ENCODE measurements at regions not wholly inside any gene's neighbourhood (a gene's known extent, or its start where the extent isn't known, plus 50 kb on each side); places are given as distances from the start of the nearest gene placed in this dataset.

DNA sequence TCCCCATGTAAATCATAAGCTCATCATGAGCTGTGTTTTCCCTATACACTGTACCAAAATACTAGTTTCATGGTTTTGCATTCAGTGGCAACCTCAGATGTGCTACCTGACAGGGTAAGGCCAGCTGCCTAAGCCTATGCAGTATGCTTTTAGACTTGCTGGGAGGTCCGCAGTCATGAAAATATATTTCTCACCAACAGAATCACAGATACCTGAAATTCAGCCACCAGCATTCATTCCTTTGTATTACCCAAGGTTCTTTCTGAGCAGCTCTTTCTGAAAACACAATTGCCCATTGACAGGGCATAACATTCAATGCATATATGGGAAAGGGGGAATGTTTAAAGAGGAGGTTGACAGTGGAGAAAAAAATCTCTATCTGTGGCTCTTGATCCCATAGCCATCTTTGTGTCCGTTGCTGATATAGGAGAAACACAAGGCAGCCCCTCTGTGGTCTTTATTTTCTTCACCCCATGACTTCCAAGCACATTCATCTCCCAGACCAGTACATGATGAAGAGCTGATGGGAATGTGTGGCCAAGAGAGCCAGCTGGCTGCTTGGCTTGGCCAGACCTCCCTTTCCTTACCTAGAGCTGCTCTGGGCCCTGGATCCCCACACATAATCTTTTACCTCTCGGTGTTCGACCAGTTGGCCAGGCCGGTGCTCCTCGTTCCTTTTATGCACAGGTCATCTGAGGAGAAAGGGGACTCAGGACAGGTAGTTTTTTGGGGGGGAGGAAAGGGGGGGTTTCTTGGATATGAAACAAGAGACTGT is 162.9 kb downstream of the KCNA5 start:
- Histone ChIP-seq H3K27ac (ENCODE audit: low read length) (no peak overlapping the region), H3K4me1 (ENCODE audit: control insufficient read depth, insufficient read depth, low read length) (no peaks in the 10 kb centered on the region), H3K9me3 (ENCODE audit: control insufficient read depth, low read length) (no peaks in the 10 kb centered on the region), H3K27me3 (ENCODE audit: control insufficient read depth, insufficient read depth) (no peaks in the 10 kb centered on the region), H3K4me3 (ENCODE audit: low read length) (no peak overlapping the region)
- WGBS, result 91% methylated on average over 6 of the region's 6 CpGs
- ATAC-seq, result no peak
- no peak for DNase-seq
- intact Hi-C loops (cut with DNase I), result no loop called here

DNA sequence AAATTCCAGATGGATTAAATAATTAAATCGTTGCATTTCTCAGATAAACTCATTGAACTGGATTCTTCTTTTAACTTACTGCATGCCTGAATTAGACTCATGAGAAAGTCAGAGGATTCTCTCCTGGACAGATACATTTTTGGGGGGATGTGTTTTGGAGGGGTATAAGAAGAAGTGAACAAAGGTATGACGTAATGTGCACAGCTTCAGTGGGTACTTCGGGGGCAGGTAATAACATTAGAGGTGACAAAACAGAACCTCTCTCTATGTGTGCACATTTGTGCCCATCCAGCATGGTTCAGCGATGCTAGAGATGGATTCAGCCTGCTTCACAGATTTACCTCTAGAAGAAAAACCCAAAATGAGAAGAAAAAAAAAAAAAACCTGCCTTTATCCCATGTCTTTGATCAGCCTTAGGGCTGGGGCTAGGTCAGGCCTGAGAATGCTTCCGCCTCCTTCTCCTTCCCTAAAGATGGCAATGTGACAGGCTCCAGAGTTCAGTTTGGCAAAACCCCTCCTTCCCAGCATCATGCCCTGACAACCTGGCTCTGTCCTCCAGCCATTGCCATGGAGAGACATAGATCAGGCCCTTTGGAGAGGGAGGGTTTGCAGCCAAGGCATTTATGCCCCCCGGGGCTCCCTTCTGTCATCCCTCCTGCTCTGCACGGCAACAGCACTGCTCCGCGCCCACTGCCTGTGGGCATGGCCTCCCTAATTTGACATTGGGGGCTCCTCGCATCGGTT is 166.7 kb downstream of the KCNA5 start:
- H3K9me3 ChIP-seq (ENCODE audit: control insufficient read depth, low read length), result no peaks in the 10 kb centered on the region
- H3K4me3 ChIP-seq (ENCODE audit: low read length), result no peak overlapping the region
- no peaks in the 10 kb centered on the region for H3K4me1 ChIP-seq (ENCODE audit: control insufficient read depth, insufficient read depth, low read length)
- ATAC-seq, result no peak
- no peaks in the 10 kb centered on the region for H3K27me3 ChIP-seq (ENCODE audit: control insufficient read depth, insufficient read depth)
- DNase-seq, result no peak
- 88% methylated on average over 11 of the region's 11 CpGs for WGBS
- intact Hi-C loops (cut with DNase I), result no loop called here
- H3K27ac ChIP-seq (ENCODE audit: low read length), result no peak overlapping the region

- no peaks in the 10 kb centered on the region for H3K9me3 ChIP-seq (ENCODE audit: control insufficient read depth, low read length)
- no peaks in the 10 kb centered on the region for H3K4me1 ChIP-seq (ENCODE audit: control insufficient read depth, insufficient read depth, low read length)
- DNase-seq (no peak), ATAC-seq (no peak)
- no peak overlapping the region for H3K27ac ChIP-seq (ENCODE audit: low read length)
- no peak overlapping the region for H3K4me3 ChIP-seq (ENCODE audit: low read length)
- WGBS, result 92% methylated on average over 6 of the region's 6 CpGs
- H3K27me3 ChIP-seq (ENCODE audit: control insufficient read depth, insufficient read depth), result no peaks in the 10 kb centered on the region
- intact Hi-C loops (cut with DNase I), result no loop called here
These were observed 167.2 kb downstream of the KCNA5 start for GRCh38 chr12:5210923-5211290.

- Histone ChIP-seq H3K27me3 (ENCODE audit: control insufficient read depth, insufficient read depth) (no peaks in the 10 kb centered on the region), H3K4me1 (ENCODE audit: control insufficient read depth, insufficient read depth, low read length) (no peaks in the 10 kb centered on the region), H3K9me3 (ENCODE audit: control insufficient read depth, low read length) (no peaks in the 10 kb centered on the region), H3K4me3 (ENCODE audit: low read length) (no peak overlapping the region), H3K27ac (ENCODE audit: low read length) (no peak overlapping the region)
- no peak for ATAC-seq
- intact Hi-C loops (cut with DNase I), result no loop called here
- DNase-seq, result no peak
- 86% methylated on average over 2 of the region's 2 CpGs for WGBS
These were observed 169.7 kb downstream of the KCNA5 start for GRCh38 chr12:5213336-5213735.

GRCh38 chr12:5213990-5214389 is 170.3 kb downstream of the KCNA5 start:
- H3K4me1 ChIP-seq (ENCODE audit: control insufficient read depth, insufficient read depth, low read length), result no peaks in the 10 kb centered on the region
- intact Hi-C loops (cut with DNase I), result no loop called here
- H3K27ac ChIP-seq (ENCODE audit: low read length), result no peak overlapping the region
- 59% methylated on average over 2 of the region's 2 CpGs for WGBS
- H3K4me3 ChIP-seq (ENCODE audit: low read length), result no peak overlapping the region
- ATAC-seq, result no peak
- no peaks in the 10 kb centered on the region for H3K27me3 ChIP-seq (ENCODE audit: control insufficient read depth, insufficient read depth)
- no peak for DNase-seq
- no peaks in the 10 kb centered on the region for H3K9me3 ChIP-seq (ENCODE audit: control insufficient read depth, low read length)

DNA sequence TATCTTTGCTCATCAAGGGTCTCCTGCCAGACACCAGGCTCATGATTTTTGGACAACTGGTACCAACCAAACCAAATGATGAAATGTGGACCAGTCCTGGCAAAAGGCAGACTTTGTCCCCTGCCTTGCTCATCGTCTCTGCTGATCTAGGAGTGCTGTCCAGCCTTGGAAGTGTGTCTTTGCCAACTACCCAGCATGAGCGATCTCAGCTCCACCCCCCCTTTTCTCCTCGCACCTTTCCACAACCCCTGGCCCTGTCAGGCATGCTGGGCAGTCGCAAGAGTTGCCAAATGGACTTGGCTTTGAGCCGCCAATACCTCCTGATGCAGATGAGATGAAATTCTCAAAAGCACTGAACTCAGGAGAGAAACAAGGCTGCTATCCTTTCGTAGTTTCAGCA is 174.3 kb downstream of the KCNA5 start:
- WGBS, result 74% methylated on average over 6 of the region's 6 CpGs
- ATAC-seq (no peak), DNase-seq (no peak)
- H3K4me3 ChIP-seq (ENCODE audit: low read length), result no peak overlapping the region
- H3K27ac ChIP-seq (ENCODE audit: low read length), result no peak overlapping the region
- H3K27me3 ChIP-seq (ENCODE audit: control insufficient read depth, insufficient read depth), result no peaks in the 10 kb centered on the region
- H3K4me1 ChIP-seq (ENCODE audit: control insufficient read depth, insufficient read depth, low read length), result no peaks in the 10 kb centered on the region
- intact Hi-C loops (cut with DNase I), result no loop called here
- no peaks in the 10 kb centered on the region for H3K9me3 ChIP-seq (ENCODE audit: control insufficient read depth, low read length)

DNA sequence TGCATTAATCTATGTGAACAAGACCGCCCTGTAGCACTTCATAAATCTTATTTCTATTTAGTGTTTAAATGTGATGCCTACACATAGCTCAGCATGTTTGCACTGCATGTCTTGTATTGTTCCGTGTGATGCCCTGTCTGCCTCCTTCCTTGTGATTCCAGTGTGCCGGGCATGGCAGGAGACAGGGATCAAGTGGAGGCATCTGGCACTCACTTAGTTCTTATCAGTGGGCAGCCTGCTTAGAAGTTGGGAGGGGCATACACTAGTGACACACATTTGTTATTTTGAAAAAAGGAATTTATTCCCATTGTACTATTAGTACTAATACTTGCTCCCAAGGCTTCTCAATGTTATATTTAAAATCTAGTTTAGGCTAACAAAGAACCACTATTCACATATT is 176.4 kb downstream of the KCNA5 start:
- Histone ChIP-seq H3K4me1 (ENCODE audit: control insufficient read depth, insufficient read depth, low read length) (no peaks in the 10 kb centered on the region), H3K27ac (ENCODE audit: low read length) (no peak overlapping the region), H3K9me3 (ENCODE audit: control insufficient read depth, low read length) (no peaks in the 10 kb centered on the region), H3K27me3 (ENCODE audit: control insufficient read depth, insufficient read depth) (no peaks in the 10 kb centered on the region), H3K4me3 (ENCODE audit: low read length) (no peak overlapping the region)
- DNase-seq, result no peak
- intact Hi-C loops (cut with DNase I), result no loop called here
- no peak for ATAC-seq
- WGBS, result 69% methylated on average over 3 of the region's 3 CpGs

DNA sequence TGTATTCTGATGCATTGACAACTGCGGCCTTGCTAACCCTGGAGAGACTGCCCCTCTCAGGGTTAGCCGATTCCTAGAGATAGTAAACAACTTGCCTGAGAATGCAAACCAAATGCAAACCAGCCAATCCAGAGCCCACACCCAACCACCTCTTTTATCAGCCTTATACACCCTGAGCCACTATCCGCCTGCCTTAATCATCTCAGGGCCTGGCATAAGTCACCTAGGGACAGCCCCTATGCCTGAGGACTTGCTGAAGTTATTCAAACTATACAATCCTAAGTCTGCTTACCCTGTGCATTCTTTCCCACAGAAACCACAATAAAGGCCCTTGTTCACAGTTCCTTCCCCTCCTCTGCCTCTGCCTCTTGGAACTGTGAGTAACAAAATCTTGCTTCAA is 177.2 kb downstream of the KCNA5 start:
- DNase-seq (no peak), ATAC-seq (no peak)
- Histone ChIP-seq H3K27me3 (ENCODE audit: control insufficient read depth, insufficient read depth) (no peaks in the 10 kb centered on the region), H3K4me3 (ENCODE audit: low read length) (no peak overlapping the region), H3K4me1 (ENCODE audit: control insufficient read depth, insufficient read depth, low read length) (no peaks in the 10 kb centered on the region), H3K9me3 (ENCODE audit: control insufficient read depth, low read length) (no peaks in the 10 kb centered on the region), H3K27ac (ENCODE audit: low read length) (no peak overlapping the region)
- intact Hi-C loops (cut with DNase I), result no loop called here
- 85% methylated on average over 3 of the region's 3 CpGs for WGBS

DNA sequence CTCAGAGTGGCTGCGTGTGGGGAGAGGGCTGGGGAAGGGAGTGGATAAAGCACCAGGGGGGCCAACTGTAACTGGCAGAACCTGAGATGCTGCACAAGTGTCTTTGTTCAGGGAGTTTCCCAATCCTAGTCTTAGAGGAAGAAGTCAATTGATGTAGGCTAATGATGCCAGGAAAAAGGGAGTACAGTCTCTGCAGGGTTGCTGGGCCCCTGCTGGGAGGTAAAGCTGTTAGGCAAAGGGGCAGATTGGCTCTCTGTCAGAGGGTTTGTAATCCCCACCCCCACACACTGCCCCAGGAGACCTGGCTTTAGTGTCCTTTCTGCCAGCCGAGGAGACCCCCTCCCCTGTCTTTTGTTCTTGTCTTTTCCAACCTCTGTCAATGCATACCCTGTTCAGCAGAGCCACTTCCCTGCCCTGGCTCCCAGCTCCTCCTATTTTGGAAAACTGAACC is 178.4 kb downstream of the KCNA5 start:
- no peaks in the 10 kb centered on the region for H3K9me3 ChIP-seq (ENCODE audit: control insufficient read depth, low read length)

GRCh38 chr12:5222729-5223128 is 179.1 kb downstream of the KCNA5 start:
- Histone ChIP-seq H3K9me3 (ENCODE audit: control insufficient read depth, low read length) (no peaks in the 10 kb centered on the region), H3K27ac (ENCODE audit: low read length) (no peak overlapping the region), H3K27me3 (ENCODE audit: control insufficient read depth, insufficient read depth) (no peaks in the 10 kb centered on the region), H3K4me1 (ENCODE audit: control insufficient read depth, insufficient read depth, low read length) (no peaks in the 10 kb centered on the region), H3K4me3 (ENCODE audit: low read length) (no peak overlapping the region)
- DNase-seq (no peak), ATAC-seq (no peak)
- WGBS, result 92% methylated on average over 5 of the region's 5 CpGs
- intact Hi-C loops (cut with DNase I), result no loop called here

More for the DNA sequence above, 178.4 kb downstream of the KCNA5 start:
- DNase-seq, result no peak
- Histone ChIP-seq H3K27me3 (ENCODE audit: control insufficient read depth, insufficient read depth) (no peaks in the 10 kb centered on the region), H3K27ac (ENCODE audit: low read length) (no peak overlapping the region), H3K4me3 (ENCODE audit: low read length) (no peak overlapping the region), H3K4me1 (ENCODE audit: control insufficient read depth, insufficient read depth, low read length) (no peaks in the 10 kb centered on the region)
- intact Hi-C loops (cut with DNase I), result no loop called here
- no peak for ATAC-seq
- WGBS, result 67% methylated on average over 2 of the region's 2 CpGs

DNA sequence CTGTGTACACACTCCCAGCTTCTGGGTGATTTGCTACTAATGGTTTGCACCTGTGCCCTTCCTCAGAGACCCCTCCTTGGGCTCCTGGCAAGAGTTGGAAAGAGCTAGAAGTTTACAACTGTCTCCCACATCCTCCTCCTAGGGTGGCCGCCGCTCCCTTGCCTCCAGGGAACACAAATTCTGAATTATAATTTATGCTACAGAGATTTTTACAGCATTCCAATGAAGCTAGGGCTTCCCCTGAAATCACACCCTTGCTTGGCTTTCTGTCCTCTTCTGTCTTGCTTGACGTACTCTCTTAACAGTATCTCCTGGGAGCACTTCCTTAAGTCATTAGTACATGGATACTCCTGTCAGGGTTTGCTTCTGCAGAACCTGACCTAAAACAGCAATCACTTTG is 180.2 kb downstream of the KCNA5 start:
- H3K4me1 ChIP-seq (ENCODE audit: control insufficient read depth, insufficient read depth, low read length), result no peaks in the 10 kb centered on the region
- intact Hi-C loops (cut with DNase I), result no loop called here
- H3K4me3 ChIP-seq (ENCODE audit: low read length), result no peak overlapping the region
- WGBS, result 64% methylated on average over 3 of the region's 3 CpGs
- no peaks in the 10 kb centered on the region for H3K27me3 ChIP-seq (ENCODE audit: control insufficient read depth, insufficient read depth)
- H3K9me3 ChIP-seq (ENCODE audit: control insufficient read depth, low read length), result no peaks in the 10 kb centered on the region
- DNase-seq (no peak), ATAC-seq (no peak)
- no peak overlapping the region for H3K27ac ChIP-seq (ENCODE audit: low read length)
